ENCODE measurements at regions not wholly inside any gene's neighbourhood (a gene's known extent, or its start where the extent isn't known, plus 50 kb on each side); places are given as distances from the start of the nearest gene placed in this dataset.
"Not testable (repeated sequence)": the region's sequence is repeated elsewhere in the genome, so short reads cannot be mapped to it uniquely, and the experiment has no call there.

- no peak for DNase-seq (ENCODE audit: low read depth)
- no peaks in the 10 kb centered on the region for H3K36me3 ChIP-seq (ENCODE audit: control insufficient read depth, insufficient read depth, low read length)
- TF ChIP-seq, protein P1, sequence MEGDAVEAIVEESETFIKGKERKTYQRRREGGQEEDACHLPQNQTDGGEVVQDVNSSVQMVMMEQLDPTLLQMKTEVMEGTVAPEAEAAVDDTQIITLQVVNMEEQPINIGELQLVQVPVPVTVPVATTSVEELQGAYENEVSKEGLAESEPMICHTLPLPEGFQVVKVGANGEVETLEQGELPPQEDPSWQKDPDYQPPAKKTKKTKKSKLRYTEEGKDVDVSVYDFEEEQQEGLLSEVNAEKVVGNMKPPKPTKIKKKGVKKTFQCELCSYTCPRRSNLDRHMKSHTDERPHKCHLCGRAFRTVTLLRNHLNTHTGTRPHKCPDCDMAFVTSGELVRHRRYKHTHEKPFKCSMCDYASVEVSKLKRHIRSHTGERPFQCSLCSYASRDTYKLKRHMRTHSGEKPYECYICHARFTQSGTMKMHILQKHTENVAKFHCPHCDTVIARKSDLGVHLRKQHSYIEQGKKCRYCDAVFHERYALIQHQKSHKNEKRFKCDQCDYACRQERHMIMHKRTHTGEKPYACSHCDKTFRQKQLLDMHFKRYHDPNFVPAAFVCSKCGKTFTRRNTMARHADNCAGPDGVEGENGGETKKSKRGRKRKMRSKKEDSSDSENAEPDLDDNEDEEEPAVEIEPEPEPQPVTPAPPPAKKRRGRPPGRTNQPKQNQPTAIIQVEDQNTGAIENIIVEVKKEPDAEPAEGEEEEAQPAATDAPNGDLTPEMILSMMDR (IDR thresholded peaks at IDR 0.05; ENCODE audit: insufficient read depth, low read length, poor library complexity, severe bottlenecking) = no peak
Observed at GRCh38 chr6:78365473-78365872, 501.9 kb upstream of the IRAK1BP1 start.

GRCh38 chr6:78377056-78377455, 490.3 kb upstream of the IRAK1BP1 start:
- TF ChIP-seq, protein P1 (IDR thresholded peaks at IDR 0.05; ENCODE audit: insufficient read depth, low read length, poor library complexity, severe bottlenecking) = no peak
- Histone ChIP-seq H3K4me3 (ENCODE audit: low read depth, low read length) (no peak overlapping the region), H3K27me3 (ENCODE audit: control insufficient read depth, insufficient read depth, low read length) (no peaks in the 10 kb centered on the region), H3K36me3 (ENCODE audit: control insufficient read depth, insufficient read depth, low read length) (no peaks in the 10 kb centered on the region)
- DNase-seq (ENCODE audit: low read depth) = no peak

More at GRCh38 chr6:78365473-78365872, 501.9 kb upstream of the IRAK1BP1 start:
- Histone ChIP-seq H3K27me3 (ENCODE audit: control insufficient read depth, insufficient read depth, low read length) (no peaks in the 10 kb centered on the region), H3K4me3 (ENCODE audit: low read depth, low read length) (no peak overlapping the region)

- DNase-seq (ENCODE audit: low read depth) = no peak
- TF ChIP-seq, protein P1 (IDR thresholded peaks at IDR 0.05; ENCODE audit: insufficient read depth, low read length, poor library complexity, severe bottlenecking) = no peak
- H3K27me3 ChIP-seq (ENCODE audit: control insufficient read depth, insufficient read depth, low read length) = no peaks in the 10 kb centered on the region
- H3K4me3 ChIP-seq (ENCODE audit: low read depth, low read length) = no peak overlapping the region
- no peaks in the 10 kb centered on the region for H3K36me3 ChIP-seq (ENCODE audit: control insufficient read depth, insufficient read depth, low read length)
Observed at GRCh38 chr6:78379982-78380381, 487.4 kb upstream of the IRAK1BP1 start.

- H3K36me3 ChIP-seq (ENCODE audit: control insufficient read depth, insufficient read depth, low read length) = no peaks in the 10 kb centered on the region
- no peaks in the 10 kb centered on the region for H3K27me3 ChIP-seq (ENCODE audit: control insufficient read depth, insufficient read depth, low read length)
- no peak overlapping the region for H3K4me3 ChIP-seq (ENCODE audit: low read depth, low read length)
- TF ChIP-seq, protein P1 (IDR thresholded peaks at IDR 0.05; ENCODE audit: insufficient read depth, low read length, poor library complexity, severe bottlenecking) = no peak
- no peak for DNase-seq (ENCODE audit: low read depth)
Observed at GRCh38 chr6:78380541-78380940, 486.8 kb upstream of the IRAK1BP1 start.

- TF ChIP-seq, protein P1 (IDR thresholded peaks at IDR 0.05; ENCODE audit: insufficient read depth, low read length, poor library complexity, severe bottlenecking) = no peak
- Histone ChIP-seq H3K36me3 (ENCODE audit: control insufficient read depth, insufficient read depth, low read length) (no peaks in the 10 kb centered on the region), H3K4me3 (ENCODE audit: low read depth, low read length) (no peak overlapping the region), H3K27me3 (ENCODE audit: control insufficient read depth, insufficient read depth, low read length) (no peaks in the 10 kb centered on the region)
- DNase-seq (ENCODE audit: low read depth) = no peak
Observed at GRCh38 chr6:78383968-78384367, 483.4 kb upstream of the IRAK1BP1 start.

DNA sequence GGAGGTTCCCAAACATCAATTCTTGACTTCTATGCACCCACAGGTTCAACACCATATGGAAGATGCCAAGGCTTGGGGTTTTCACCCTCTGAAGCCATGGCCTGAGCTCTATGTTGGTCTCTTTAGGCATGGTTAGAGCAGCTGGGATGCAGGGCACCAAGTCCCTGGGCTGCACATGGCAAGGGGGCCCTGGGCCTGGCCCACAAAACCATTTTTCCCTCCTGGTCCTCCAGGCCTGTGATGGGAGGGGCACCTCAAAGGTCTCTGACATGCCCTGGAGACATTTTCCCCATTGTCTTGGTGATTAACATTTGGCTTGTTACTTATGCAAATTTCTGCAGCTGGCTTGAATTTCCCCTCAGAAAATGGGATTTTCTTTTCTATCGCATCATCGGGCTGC, 480.5 kb upstream of the IRAK1BP1 start:
- H3K4me3 ChIP-seq (ENCODE audit: low read depth, low read length); H3K27me3 ChIP-seq (ENCODE audit: control insufficient read depth, insufficient read depth, low read length); DNase-seq (ENCODE audit: low read depth); H3K36me3 ChIP-seq (ENCODE audit: control insufficient read depth, insufficient read depth, low read length): not testable (repeated sequence)
